MM.1S (cell line): ENCODE measurements at regions not wholly inside any gene's neighbourhood (a gene's known extent, or its start where the extent isn't known, plus 50 kb on each side); places are given as distances from the start of the nearest gene placed in this dataset.

Experiments
- CTCF ChIP-seq: fragments of 300-600 bp; sonication (generic); IDR thresholded peaks from 2 replicates; pipeline ENCODE4 v1.5.1; 2016; ENCODE audit warnings: antibody characterized with exemption, low read length, mixed read lengths
- EZH2 ChIP-seq: fragments of 300-600 bp; sonication (generic); optimal IDR thresholded peaks from 2 replicates; pipeline ENCODE3; 2017; ENCODE audit warnings: low read depth, mild to moderate bottlenecking, antibody characterized with exemption, low read length, mixed read lengths
- EZH2phosphoT487 ChIP-seq: fragments of 300-600 bp; sonication (generic); IDR thresholded peaks from 2 replicates; pipeline ENCODE4 v1.6.1; 2018; ENCODE audit warnings: antibody characterized with exemption, low read length

GRCh38 chrX:148080593-148080992, 99.5 kb downstream of the FMR1NB start:
- TF ChIP-seq CTCF, result no peak
- no peak for TF ChIP-seq EZH2
- TF ChIP-seq EZH2phosphoT487, result no peak
